ENCODE measurements at regions not wholly inside any gene's neighbourhood (a gene's known extent, or its start where the extent isn't known, plus 50 kb on each side); places are given as distances from the start of the nearest gene placed in this dataset.
"Not testable (repeated sequence)": the region's sequence is repeated elsewhere in the genome, so short reads cannot be mapped to it uniquely, and the experiment has no call there.

GRCh38 chr22:48718818-48719500 is 1108.7 kb downstream of the BRD1 start:
- DNase-seq, result no peak

GRCh38 chr22:48717883-48718817 is 1109.5 kb downstream of the BRD1 start:
- DNase-seq, result no peak

- no peak for DNase-seq
These were observed 1110.4 kb downstream of the BRD1 start for GRCh38 chr22:48717076-48717810.

GRCh38 chr22:48716154-48716553 is 1111.5 kb downstream of the BRD1 start:
- DNase-seq, result not testable (repeated sequence)

- DNase-seq, result no peak
These were observed 1112.2 kb downstream of the BRD1 start for GRCh38 chr22:48715511-48715910.

GRCh38 chr22:48714231-48714630 is 1113.4 kb downstream of the BRD1 start:
- no peak for DNase-seq

- no peak for DNase-seq
These were observed 1114.1 kb downstream of the BRD1 start for GRCh38 chr22:48713272-48714205.

- DNase-seq, result no peak
These were observed 1115.0 kb downstream of the BRD1 start for GRCh38 chr22:48712558-48713271.

GRCh38 chr22:48711669-48712068 is 1116.0 kb downstream of the BRD1 start:
- DNase-seq, result no peak

- no peak for DNase-seq
These were observed 1116.6 kb downstream of the BRD1 start for GRCh38 chr22:48711031-48711431.

GRCh38 chr22:48710410-48710809 is 1117.3 kb downstream of the BRD1 start:
- DNase-seq, result no peak

- DNase-seq, result no peak
These were observed 1117.7 kb downstream of the BRD1 start for GRCh38 chr22:48709976-48710375.

- no peak for DNase-seq
These were observed 1118.2 kb downstream of the BRD1 start for GRCh38 chr22:48709453-48709852.

- DNase-seq, result no peak
These were observed 1119.0 kb downstream of the BRD1 start for GRCh38 chr22:48708558-48709245.

- no peak for DNase-seq
These were observed 1119.7 kb downstream of the BRD1 start for GRCh38 chr22:48707763-48708557.

- no peak for DNase-seq
These were observed 1120.5 kb downstream of the BRD1 start for GRCh38 chr22:48706934-48707762.

GRCh38 chr22:48705917-48706605 is 1121.6 kb downstream of the BRD1 start:
- DNase-seq, result no peak

GRCh38 chr22:48705159-48705916 is 1122.3 kb downstream of the BRD1 start:
- DNase-seq, result no peak

Measured in NCI-H2107 (cell line).